Activated naive CD4-positive, alpha-beta T cell treated with anti-CD3 and anti-CD28 coated beads, Interleukin-2, amount 50 U/mL, for 72 hours (primary cell): ENCODE measurements at regions not wholly inside any gene's neighbourhood (a gene's known extent, or its start where the extent isn't known, plus 50 kb on each side); places are given as distances from the start of the nearest gene placed in this dataset.

Experiments used
- ATAC-seq, 2 donors: fragments of 150-1000 bp; cut with Tn5 transposase; 2 replicates each; pipeline ENCODE4 v1.10.0; 2021; ENCODE audit warnings: mild to moderate bottlenecking in 2 of 2, moderate library complexity in 2 of 2
- DNase-seq, 2 donors: peaks; one replicate each; pipeline ENCODE4 v3.0.0; 2021 to 2022; ENCODE audit warnings: low spot score in 2 of 2
- H3K27ac Mint-ChIP-seq, 2 donors: one replicate each; pipeline ENCODE4 v1.8.0; 2022; ENCODE audit warnings: mild to moderate bottlenecking in 2 of 2, mixed read lengths in 2 of 2
- H3K36me3 Mint-ChIP-seq, 2 donors: one replicate each; pipeline ENCODE4 v1.8.0; 2022; ENCODE audit warnings: mixed read lengths in 2 of 2
- H3K9me3 Mint-ChIP-seq, 2 donors: one replicate each; pipeline ENCODE4 v1.8.0; 2022; ENCODE audit warnings: mixed read lengths in 2 of 2

GRCh38 chr12:5180496-5180895 is 136.8 kb downstream of the KCNA5 start:
- Mint-ChIP-seq H3K36me3 (no peaks in the 10 kb centered on the region), H3K27ac (no peak overlapping the region), H3K9me3 (no peaks in the 10 kb centered on the region)
- no peak for DNase-seq
- ATAC-seq, result no peak

DNA sequence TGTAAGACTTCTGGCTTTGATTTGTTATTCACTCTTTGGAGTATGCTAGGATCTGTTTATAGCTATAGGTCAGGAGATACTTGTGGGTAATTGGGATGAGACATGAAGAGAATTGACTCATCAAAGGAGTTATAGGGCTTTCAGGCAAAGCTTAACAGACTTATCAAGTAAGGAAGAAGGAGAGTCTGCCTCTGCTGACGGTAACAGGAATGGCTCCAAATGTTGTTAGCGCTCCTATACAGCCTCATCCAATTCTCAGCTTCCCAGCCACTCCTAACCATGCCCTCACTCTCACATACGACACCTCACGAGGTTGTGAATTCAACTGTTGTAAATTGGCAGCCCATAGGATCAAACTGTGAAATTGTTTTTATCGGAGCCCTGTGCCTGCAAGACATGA is 140.5 kb downstream of the KCNA5 start:
- DNase-seq (no peak), ATAC-seq (no peak)
- Mint-ChIP-seq H3K36me3 (no peaks in the 10 kb centered on the region), H3K27ac (no peak overlapping the region), H3K9me3 (no peaks in the 10 kb centered on the region)

DNA sequence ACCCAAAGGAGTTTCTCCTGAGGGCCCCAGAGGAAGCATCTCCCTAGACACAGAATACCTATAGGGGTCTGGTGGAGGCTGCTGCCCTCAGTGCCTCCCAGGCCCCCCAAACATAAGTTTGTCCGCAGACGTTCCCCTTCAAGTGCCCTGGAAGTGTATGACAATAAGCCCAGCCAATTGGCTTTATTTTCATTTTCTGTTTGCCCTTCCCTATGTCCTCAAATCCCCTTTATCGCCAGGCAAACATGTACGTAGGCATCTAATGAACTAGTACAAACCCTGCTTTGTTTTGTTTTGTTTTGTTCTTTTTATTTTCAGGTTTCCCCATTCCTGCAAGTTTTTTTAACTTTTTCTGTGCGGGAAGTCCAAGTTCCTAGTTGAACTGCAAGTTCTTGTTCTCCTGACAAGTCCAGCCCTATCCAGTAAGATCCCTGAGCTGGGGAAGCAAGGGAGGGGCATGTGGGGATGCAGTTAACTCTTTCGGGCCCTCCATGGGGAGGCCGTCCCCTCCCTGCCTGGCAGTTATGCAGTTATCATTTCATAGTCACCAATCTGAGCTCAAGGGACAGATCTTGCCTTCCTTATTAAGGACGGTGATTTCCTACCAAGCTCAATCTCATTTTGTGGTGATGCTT is 141.9 kb downstream of the KCNA5 start:
- H3K27ac Mint-ChIP-seq, result no peak overlapping the region
- no peaks in the 10 kb centered on the region for H3K36me3 Mint-ChIP-seq
- no peaks in the 10 kb centered on the region for H3K9me3 Mint-ChIP-seq
- DNase-seq, result no peak
- no peak for ATAC-seq

DNA sequence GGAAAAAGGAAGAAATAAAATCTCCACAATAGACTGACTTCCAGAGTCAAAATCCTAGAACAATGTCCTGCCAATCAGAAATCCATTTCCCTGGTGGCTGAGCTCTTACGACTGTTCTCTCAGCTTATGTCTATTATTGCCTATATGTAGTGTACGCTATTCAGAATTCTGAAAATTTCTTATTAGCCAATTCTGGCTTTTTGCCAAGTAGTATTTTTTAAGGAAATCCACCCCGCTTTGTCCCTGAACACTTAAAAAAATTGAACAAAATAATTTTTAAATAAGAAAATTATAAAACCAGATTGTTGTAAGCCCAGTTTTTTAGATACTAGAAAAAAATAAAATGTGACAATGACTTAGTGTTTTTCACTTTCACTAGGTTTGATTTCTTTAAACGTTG is 143.0 kb downstream of the KCNA5 start:
- DNase-seq, result no peak
- ATAC-seq, result no peak
- Mint-ChIP-seq H3K9me3 (no peaks in the 10 kb centered on the region), H3K36me3 (no peaks in the 10 kb centered on the region), H3K27ac (no peak overlapping the region)

- DNase-seq (no peak), ATAC-seq (no peak)
- H3K36me3 Mint-ChIP-seq, result no peaks in the 10 kb centered on the region
- no peak overlapping the region for H3K27ac Mint-ChIP-seq
- no peaks in the 10 kb centered on the region for H3K9me3 Mint-ChIP-seq
Measured at GRCh38 chr12:5187136-5187535, 143.5 kb downstream of the KCNA5 start.

DNA sequence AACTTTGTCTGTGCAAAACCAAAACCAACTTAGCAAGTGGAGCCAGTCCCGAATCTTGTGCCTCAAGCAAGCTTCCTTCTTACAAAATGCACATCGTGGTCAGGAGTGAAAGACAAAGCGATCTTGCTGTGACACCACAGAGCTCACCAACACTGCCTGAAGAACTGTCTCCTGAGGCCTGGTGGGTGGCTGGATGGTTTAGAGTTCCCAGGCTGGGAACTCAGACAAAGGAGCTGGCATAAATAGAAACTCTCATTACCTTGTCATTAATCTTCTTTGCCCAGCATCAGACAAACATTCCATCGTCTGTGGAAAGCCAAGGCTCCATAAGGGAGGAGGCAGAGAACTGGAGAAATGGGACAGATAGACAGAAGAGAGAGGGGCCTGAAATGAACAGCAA is 144.8 kb downstream of the KCNA5 start:
- Mint-ChIP-seq H3K9me3 (no peaks in the 10 kb centered on the region), H3K36me3 (no peaks in the 10 kb centered on the region), H3K27ac (no peak overlapping the region)
- ATAC-seq (no peak), DNase-seq (no peak)

DNA sequence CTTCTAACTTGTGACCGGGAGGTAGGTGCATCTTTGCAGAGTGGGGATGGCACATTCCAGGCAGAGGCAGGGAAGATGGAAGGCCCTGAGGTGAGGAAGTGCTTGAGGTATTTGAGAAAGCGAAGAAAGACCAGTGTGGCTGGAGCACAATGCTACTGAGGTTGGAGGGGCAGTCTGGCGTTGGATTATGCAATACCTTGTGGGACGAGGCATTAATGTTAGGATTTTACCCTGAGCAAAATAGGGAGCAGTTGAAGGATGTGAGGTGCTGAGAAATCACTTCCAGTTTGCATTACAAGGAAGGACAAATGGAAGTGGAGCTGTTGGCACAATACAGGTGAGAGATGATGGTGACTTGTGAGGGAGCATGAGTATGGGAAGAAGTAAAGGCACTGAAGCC is 145.5 kb downstream of the KCNA5 start:
- DNase-seq (no peak), ATAC-seq (no peak)
- Mint-ChIP-seq H3K36me3 (no peaks in the 10 kb centered on the region), H3K9me3 (no peaks in the 10 kb centered on the region), H3K27ac (no peak overlapping the region)

- no peak overlapping the region for H3K27ac Mint-ChIP-seq
- H3K36me3 Mint-ChIP-seq, result no peaks in the 10 kb centered on the region
- no peak for DNase-seq
- ATAC-seq, result no peak
- H3K9me3 Mint-ChIP-seq, result no peaks in the 10 kb centered on the region
Measured at GRCh38 chr12:5191803-5192538, 148.3 kb downstream of the KCNA5 start.

DNA sequence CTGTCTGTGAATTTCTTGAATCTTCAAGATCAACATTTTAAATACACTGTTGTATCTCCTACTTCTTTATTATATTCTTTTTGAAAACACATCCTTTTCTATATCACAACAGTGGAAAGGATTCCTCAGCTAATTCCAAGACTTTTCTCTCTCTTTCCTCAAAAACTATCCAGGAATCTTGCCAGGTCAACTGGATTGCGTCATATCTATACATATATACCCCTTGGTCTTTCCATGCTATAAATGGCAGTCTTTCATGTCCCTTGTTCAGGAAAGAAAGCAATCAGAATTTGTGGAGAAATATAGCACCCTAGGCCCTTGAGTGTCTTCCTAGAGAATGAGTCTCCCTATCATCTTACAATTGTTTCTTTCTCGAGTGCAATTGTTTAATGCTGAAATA is 149.0 kb downstream of the KCNA5 start:
- ATAC-seq (no peak), DNase-seq (no peak)
- H3K27ac Mint-ChIP-seq, result no peak overlapping the region
- no peaks in the 10 kb centered on the region for H3K9me3 Mint-ChIP-seq
- no peaks in the 10 kb centered on the region for H3K36me3 Mint-ChIP-seq

- no peak for DNase-seq
- ATAC-seq, result no peak
- H3K9me3 Mint-ChIP-seq, result no peaks in the 10 kb centered on the region
Measured at GRCh38 chr12:5194306-5194705, 150.6 kb downstream of the KCNA5 start.

DNA sequence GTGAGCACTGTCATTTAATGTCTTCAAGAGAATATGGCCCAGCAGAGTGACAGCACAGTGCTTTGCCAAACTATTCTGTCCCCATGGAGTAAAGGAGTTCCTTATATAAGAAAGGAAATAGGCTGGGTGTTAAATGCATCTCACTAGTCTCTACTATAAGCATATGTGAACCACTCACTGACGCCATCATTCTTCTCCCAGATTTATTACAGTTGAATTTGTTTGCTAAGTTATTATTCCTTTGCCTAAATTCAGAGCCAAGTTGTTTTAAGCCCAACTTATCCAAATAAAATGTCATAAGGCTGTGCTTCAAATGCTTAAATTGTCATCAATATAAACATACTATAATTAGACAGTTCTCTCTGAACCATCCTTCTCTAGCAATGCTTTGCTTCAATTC is 151.6 kb downstream of the KCNA5 start:
- ATAC-seq (no peak), DNase-seq (no peak)
- Mint-ChIP-seq H3K27ac (no peak overlapping the region), H3K9me3 (no peaks in the 10 kb centered on the region), H3K36me3 (no peaks in the 10 kb centered on the region)

More at GRCh38 chr12:5194306-5194705, 150.6 kb downstream of the KCNA5 start:
- Mint-ChIP-seq H3K27ac (no peak overlapping the region), H3K36me3 (no peaks in the 10 kb centered on the region)

DNA sequence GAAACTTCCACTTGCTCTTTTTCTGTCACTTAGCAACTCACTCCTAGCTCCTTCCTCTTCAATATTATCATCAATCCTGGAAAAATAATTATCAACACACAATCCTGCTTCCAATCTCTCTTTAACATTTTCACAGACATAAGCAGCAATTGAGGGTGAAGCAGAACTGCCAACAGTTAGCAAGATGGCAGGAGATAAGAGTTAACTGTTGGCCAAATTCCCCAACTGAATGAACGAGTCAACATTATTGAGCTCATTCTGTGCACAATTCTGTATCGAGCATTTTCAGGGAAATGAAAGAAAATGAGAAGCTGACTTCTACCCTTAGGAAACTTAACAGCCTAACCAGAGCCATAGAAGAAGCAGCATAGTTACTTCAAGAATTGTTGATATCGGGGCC is 152.0 kb downstream of the KCNA5 start:
- Mint-ChIP-seq H3K36me3 (no peaks in the 10 kb centered on the region), H3K9me3 (no peaks in the 10 kb centered on the region), H3K27ac (no peak overlapping the region)
- DNase-seq, result no peak
- ATAC-seq, result no peak

DNA sequence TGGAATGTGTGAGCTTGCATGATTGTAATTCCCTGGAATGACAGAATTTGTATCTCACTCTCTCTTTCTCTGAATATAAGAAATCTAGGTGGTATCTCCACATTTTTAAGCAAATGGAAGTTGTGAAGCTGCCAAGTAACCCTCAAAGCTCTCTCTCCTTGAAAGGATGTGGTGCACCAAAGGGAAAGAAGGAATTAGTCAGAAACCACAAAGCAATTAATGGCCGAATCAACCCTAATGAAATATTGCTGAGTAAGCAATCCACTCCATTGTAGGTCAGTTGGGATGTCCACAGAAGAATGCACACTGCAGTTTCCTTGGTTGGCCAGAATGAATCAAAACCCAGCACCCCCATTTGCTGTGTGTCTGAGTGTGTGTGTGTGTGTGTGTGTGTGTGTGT is 153.5 kb downstream of the KCNA5 start:
- no peak for DNase-seq
- Mint-ChIP-seq H3K27ac (no peak overlapping the region), H3K9me3 (no peaks in the 10 kb centered on the region), H3K36me3 (no peaks in the 10 kb centered on the region)
- ATAC-seq, result no peak

GRCh38 chr12:5197656-5198055 is 154.0 kb downstream of the KCNA5 start:
- no peak overlapping the region for H3K27ac Mint-ChIP-seq
- no peak for ATAC-seq

GRCh38 chr12:5200278-5201087 is 156.8 kb downstream of the KCNA5 start:
- no peaks in the 10 kb centered on the region for H3K36me3 Mint-ChIP-seq
- peak in 1 of 2 donors; percentile 58 for ATAC-seq
- no peak overlapping the region for H3K27ac Mint-ChIP-seq
- DNase-seq, result peak in 1 of 2 donors; percentile 60
- peaks cover 0 to 4% of the 10 kb centered on the region in 2 donors for H3K9me3 Mint-ChIP-seq

More at GRCh38 chr12:5197656-5198055, 154.0 kb downstream of the KCNA5 start:
- Mint-ChIP-seq H3K36me3 (no peaks in the 10 kb centered on the region), H3K9me3 (no peaks in the 10 kb centered on the region)
- no peak for DNase-seq

GRCh38 chr12:5201554-5202218 is 158.0 kb downstream of the KCNA5 start:
- ATAC-seq, result no peak

DNA sequence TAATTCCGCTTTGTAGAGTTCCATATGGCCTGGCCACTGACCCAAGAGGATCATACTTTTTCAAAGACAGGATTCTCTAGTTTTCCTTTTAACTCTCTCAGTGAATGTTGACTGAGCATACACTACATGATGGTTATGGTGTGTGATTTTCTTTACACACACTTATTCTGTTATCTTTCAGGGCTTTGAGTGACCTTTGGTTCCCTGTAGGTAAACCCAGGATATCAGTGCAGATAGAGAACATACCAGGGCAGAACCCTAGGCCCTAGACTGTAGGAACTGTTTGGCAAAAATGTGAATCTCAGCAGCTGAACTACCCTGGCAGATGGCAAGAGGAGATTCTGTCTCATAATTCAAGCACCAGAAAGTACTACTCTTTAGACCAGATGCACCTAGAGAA is 159.6 kb downstream of the KCNA5 start:
- DNase-seq, result no peak
- Mint-ChIP-seq H3K36me3 (no peaks in the 10 kb centered on the region), H3K27ac (no peak overlapping the region), H3K9me3 (peaks cover 0 to 5% of the 10 kb centered on the region in 2 donors)
- no peak for ATAC-seq

More at GRCh38 chr12:5201554-5202218, 158.0 kb downstream of the KCNA5 start:
- H3K36me3 Mint-ChIP-seq, result no peaks in the 10 kb centered on the region
- H3K9me3 Mint-ChIP-seq, result peaks cover 0 to 5% of the 10 kb centered on the region in 2 donors
- no peak overlapping the region for H3K27ac Mint-ChIP-seq
- no peak for DNase-seq
